SU-DHL-6 (cell line): ENCODE measurements at regions not wholly inside any gene's neighbourhood (a gene's known extent, or its start where the extent isn't known, plus 50 kb on each side); places are given as distances from the start of the nearest gene placed in this dataset.

Source experiments
- EZH2phosphoT487 ChIP-seq: fragments of 200-600 bp; sonication (generic), shearing (Covaris generic); conservative IDR thresholded peaks from 2 replicates; pipeline ENCODE4 v1.6.1; 2018; ENCODE audit warnings: mild to moderate bottlenecking, antibody characterized with exemption, low read length, moderate library complexity, mixed read lengths
- TF ChIP-seq, protein P1 (sequence below): fragments of 200-600 bp; sonication (generic); IDR thresholded peaks from one replicate; pipeline ENCODE4 v1.5.1; 2017; ENCODE audit warnings: antibody characterized with exemption, mild to moderate bottlenecking, low read length, moderate library complexity; ENCODE audit not compliant: insufficient read depth, poor library complexity, severe bottlenecking

DNA sequence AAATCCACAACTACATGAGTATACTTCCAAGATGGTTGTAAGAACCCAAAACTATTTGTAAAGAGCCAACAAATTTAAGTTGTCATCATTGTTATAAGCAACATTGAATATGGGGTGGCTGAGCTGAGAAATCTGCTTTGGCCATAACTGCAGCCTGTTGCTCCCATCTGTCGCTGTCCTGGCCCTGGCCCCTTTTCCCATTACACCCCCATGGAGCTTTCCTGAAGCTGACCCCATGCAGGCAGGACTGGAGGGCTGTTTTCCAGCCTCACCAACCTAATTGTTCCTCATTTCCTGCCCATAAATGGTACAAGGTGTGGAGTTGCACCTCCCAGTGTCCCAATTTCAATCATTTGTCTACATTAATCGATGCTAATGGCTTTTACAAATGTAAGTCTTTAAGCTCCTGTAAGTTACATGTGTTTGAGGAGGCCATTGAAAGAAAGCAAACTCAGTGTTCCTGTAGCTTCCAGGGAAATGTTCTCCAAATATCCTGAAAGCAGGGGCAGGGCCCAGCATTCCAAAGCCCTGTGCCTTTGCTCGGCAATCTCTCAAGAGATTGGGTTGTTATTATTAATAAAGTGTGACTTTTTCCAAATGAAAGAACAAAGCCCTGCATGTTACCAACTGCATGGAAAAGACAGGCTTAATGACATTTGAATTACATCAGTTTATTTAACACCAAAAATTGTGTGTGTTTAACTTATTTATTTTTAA lies 545.9 kb downstream of the PLPP3 start:
- TF ChIP-seq, protein P1, sequence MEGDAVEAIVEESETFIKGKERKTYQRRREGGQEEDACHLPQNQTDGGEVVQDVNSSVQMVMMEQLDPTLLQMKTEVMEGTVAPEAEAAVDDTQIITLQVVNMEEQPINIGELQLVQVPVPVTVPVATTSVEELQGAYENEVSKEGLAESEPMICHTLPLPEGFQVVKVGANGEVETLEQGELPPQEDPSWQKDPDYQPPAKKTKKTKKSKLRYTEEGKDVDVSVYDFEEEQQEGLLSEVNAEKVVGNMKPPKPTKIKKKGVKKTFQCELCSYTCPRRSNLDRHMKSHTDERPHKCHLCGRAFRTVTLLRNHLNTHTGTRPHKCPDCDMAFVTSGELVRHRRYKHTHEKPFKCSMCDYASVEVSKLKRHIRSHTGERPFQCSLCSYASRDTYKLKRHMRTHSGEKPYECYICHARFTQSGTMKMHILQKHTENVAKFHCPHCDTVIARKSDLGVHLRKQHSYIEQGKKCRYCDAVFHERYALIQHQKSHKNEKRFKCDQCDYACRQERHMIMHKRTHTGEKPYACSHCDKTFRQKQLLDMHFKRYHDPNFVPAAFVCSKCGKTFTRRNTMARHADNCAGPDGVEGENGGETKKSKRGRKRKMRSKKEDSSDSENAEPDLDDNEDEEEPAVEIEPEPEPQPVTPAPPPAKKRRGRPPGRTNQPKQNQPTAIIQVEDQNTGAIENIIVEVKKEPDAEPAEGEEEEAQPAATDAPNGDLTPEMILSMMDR = no peak
- TF ChIP-seq EZH2phosphoT487 = no peak
